ENCODE measurements at regions not wholly inside any gene's neighbourhood (a gene's known extent, or its start where the extent isn't known, plus 50 kb on each side); places are given as distances from the start of the nearest gene placed in this dataset.

GRCh38 chr19:31014668-31015067 is 334.6 kb downstream of the TSHZ3 start:
- no peak for TF ChIP-seq POLR2A (IDR thresholded peaks at IDR 0.05)
- TF ChIP-seq, protein P1, sequence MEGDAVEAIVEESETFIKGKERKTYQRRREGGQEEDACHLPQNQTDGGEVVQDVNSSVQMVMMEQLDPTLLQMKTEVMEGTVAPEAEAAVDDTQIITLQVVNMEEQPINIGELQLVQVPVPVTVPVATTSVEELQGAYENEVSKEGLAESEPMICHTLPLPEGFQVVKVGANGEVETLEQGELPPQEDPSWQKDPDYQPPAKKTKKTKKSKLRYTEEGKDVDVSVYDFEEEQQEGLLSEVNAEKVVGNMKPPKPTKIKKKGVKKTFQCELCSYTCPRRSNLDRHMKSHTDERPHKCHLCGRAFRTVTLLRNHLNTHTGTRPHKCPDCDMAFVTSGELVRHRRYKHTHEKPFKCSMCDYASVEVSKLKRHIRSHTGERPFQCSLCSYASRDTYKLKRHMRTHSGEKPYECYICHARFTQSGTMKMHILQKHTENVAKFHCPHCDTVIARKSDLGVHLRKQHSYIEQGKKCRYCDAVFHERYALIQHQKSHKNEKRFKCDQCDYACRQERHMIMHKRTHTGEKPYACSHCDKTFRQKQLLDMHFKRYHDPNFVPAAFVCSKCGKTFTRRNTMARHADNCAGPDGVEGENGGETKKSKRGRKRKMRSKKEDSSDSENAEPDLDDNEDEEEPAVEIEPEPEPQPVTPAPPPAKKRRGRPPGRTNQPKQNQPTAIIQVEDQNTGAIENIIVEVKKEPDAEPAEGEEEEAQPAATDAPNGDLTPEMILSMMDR (IDR thresholded peaks at IDR 0.05) = no peak

Data from tibial nerve (tissue), 3 donors.